MCF 10A (cell line): ENCODE measurements at regions not wholly inside any gene's neighbourhood (a gene's known extent, or its start where the extent isn't known, plus 50 kb on each side); places are given as distances from the start of the nearest gene placed in this dataset.

Source experiments
- BruUV-seq: library from RNA; stranded (reverse); fragments of 400-500 nt; replicated peaks from 2 replicates; lab custom pipeline; 2021; lab: Mats Ljungman, UMichigan
- CTCF ChIA-PET: fragments of 300-600 bp; sonication (Branson Sonifier 250); formaldehyde crosslinking; extraction: SDS; loops from one replicate; lab custom pipeline; 2021; ENCODE audit warnings: antibody characterized with exemption, inconsistent platforms; lab: Yijun Ruan, JAX
- POLR2A ChIA-PET: fragments of 300-600, 350-650 bp; sonication (Branson Sonifier 250); formaldehyde crosslinking; extraction: SDS; loops from one replicate; lab custom pipeline; 2020; ENCODE audit warnings: antibody characterized with exemption, inconsistent platforms; lab: Yijun Ruan, JAX
- DNase-seq: peaks from one replicate; pipeline ENCODE4 v3.0.0-alpha.2; 2018; ENCODE audit not compliant: unreplicated experiment
- H3K27ac Mint-ChIP-seq: one replicate; pipeline ENCODE4 v1.8.0; 2022; ENCODE audit warnings: mild to moderate bottlenecking, low read depth, mixed read lengths; ENCODE audit not compliant: unreplicated experiment
- H3K27me3 Mint-ChIP-seq: one replicate; pipeline ENCODE4 v1.8.0; 2022; ENCODE audit warnings: mixed read lengths; ENCODE audit not compliant: insufficient read depth, unreplicated experiment
- H3K36me3 Mint-ChIP-seq: one replicate; pipeline ENCODE4 v1.8.0; 2022; ENCODE audit warnings: mild to moderate bottlenecking, moderate library complexity, mixed read lengths; ENCODE audit not compliant: insufficient read depth, unreplicated experiment
- H3K4me1 Mint-ChIP-seq: one replicate; pipeline ENCODE4 v1.8.0; 2022; ENCODE audit warnings: mixed read lengths; ENCODE audit not compliant: insufficient read depth, unreplicated experiment
- H3K4me3 Mint-ChIP-seq: one replicate; pipeline ENCODE4 v1.8.0; 2022; ENCODE audit warnings: mild to moderate bottlenecking, moderate library complexity, mixed read lengths; ENCODE audit not compliant: unreplicated experiment
- H3K9me3 Mint-ChIP-seq: one replicate; pipeline ENCODE4 v1.8.0; 2022; ENCODE audit warnings: mixed read lengths; ENCODE audit not compliant: unreplicated experiment
- CTCF ChIP-seq: fragments of 200-600 bp; IDR thresholded peaks from one replicate; pipeline ENCODE4 v1.8.0; 2022; ENCODE audit warnings: antibody characterized with exemption, mild to moderate bottlenecking; ENCODE audit not compliant: unreplicated experiment
- intact Hi-C: fragments of 100-400 bp; cut with micrococcal nuclease; formaldehyde crosslinking; loops from 2 replicates; pipeline ENCODE4 v1.14.1; 2022

GRCh38 chr14:54282849-54283248 is 114.0 kb upstream of the CDKN3 start:
- H3K27ac Mint-ChIP-seq, result no peak overlapping the region
- H3K4me3 Mint-ChIP-seq, result no peak overlapping the region
- H3K36me3 Mint-ChIP-seq, result no peaks in the 10 kb centered on the region
- POLR2A ChIA-PET, result interaction anchor here (0.6 kb wide), 1 partner anchor 1477 kb away, joined by 3 read pairs; no protein-coding TSS in a partner anchor
- H3K9me3 Mint-ChIP-seq, result no peaks in the 10 kb centered on the region
- no TSS peak for BruUV-seq
- intact Hi-C loops, result no loop called here
- H3K27me3 Mint-ChIP-seq, result no peaks in the 10 kb centered on the region
- CTCF ChIA-PET, result no interaction called here
- DNase-seq, result no peak
- no peak for TF ChIP-seq CTCF
- H3K4me1 Mint-ChIP-seq, result peaks cover 8% of the 10 kb centered on the region

- DNase-seq, result no peak
- Mint-ChIP-seq H3K4me1 (no peaks in the 10 kb centered on the region), H3K9me3 (no peaks in the 10 kb centered on the region), H3K4me3 (no peak overlapping the region), H3K27me3 (no peaks in the 10 kb centered on the region), H3K36me3 (no peaks in the 10 kb centered on the region), H3K27ac (no peak overlapping the region)
- no TSS peak for BruUV-seq
- ChIA-PET CTCF (interaction anchor here (0.7 to 1.1 kb wide), 2 partner anchors 10 to 81 kb away, joined by 3 to 4 read pairs; no protein-coding TSS in a partner anchor), POLR2A (no interaction called here)
- no peak for TF ChIP-seq CTCF
- intact Hi-C loops, result no loop called here
Observed at GRCh38 chr14:54285030-54285429, 111.8 kb upstream of the CDKN3 start.

GRCh38 chr14:54291491-54292191 is 105.2 kb upstream of the CDKN3 start:
- ChIA-PET CTCF (interaction anchor here (0.7 kb wide), 2 partner anchors 16 to 19 kb away, joined by 3 read pairs; no protein-coding TSS in a partner anchor), POLR2A (no interaction called here)
- Mint-ChIP-seq H3K9me3 (no peaks in the 10 kb centered on the region), H3K36me3 (no peaks in the 10 kb centered on the region), H3K4me3 (no peak overlapping the region), H3K4me1 (peaks cover 8% of the 10 kb centered on the region), H3K27me3 (no peaks in the 10 kb centered on the region), H3K27ac (no peak overlapping the region)
- intact Hi-C loops, result no loop called here
- no peak for DNase-seq
- no peak for TF ChIP-seq CTCF
- no TSS peak for BruUV-seq

GRCh38 chr14:54294802-54295201 is 102.0 kb upstream of the CDKN3 start:
- BruUV-seq, result no TSS peak
- TF ChIP-seq CTCF, result no peak
- ChIA-PET POLR2A (interaction anchor here (1.0 to 1.4 kb wide), 2 partner anchors 11 to 17 kb away, joined by 3 read pairs; no protein-coding TSS in a partner anchor), CTCF (no interaction called here)
- no peaks in the 10 kb centered on the region for H3K36me3 Mint-ChIP-seq
- peaks cover 8% of the 10 kb centered on the region for H3K4me1 Mint-ChIP-seq
- intact Hi-C loops, result no loop called here
- no peak overlapping the region for H3K27ac Mint-ChIP-seq
- no peaks in the 10 kb centered on the region for H3K9me3 Mint-ChIP-seq
- H3K27me3 Mint-ChIP-seq, result no peaks in the 10 kb centered on the region
- DNase-seq, result no peak
- H3K4me3 Mint-ChIP-seq, result no peak overlapping the region
